Epithelial cell of esophagus (primary cell): ENCODE measurements at regions not wholly inside any gene's neighbourhood (a gene's known extent, or its start where the extent isn't known, plus 50 kb on each side); places are given as distances from the start of the nearest gene placed in this dataset.

ENCODE experiments used
- DNase-seq: peaks from one replicate; pipeline ENCODE4 v3.0.0; 2010; ENCODE audit warnings: low read depth
- H3K4me3 ChIP-seq: 2 replicates; pipeline ENCODE4 v1.5.1; 2011; ENCODE audit warnings: mild to moderate bottlenecking, low read length, control low read depth
- TF ChIP-seq, protein P1 (sequence below): IDR thresholded peaks from 2 replicates; pipeline ENCODE4 v1.5.1; 2011; ENCODE audit warnings: low read depth, mild to moderate bottlenecking, low read length, control low read depth, inconsistent platforms; ENCODE audit not compliant: insufficient read depth; ENCODE audit errors: missing control alignments

DNA sequence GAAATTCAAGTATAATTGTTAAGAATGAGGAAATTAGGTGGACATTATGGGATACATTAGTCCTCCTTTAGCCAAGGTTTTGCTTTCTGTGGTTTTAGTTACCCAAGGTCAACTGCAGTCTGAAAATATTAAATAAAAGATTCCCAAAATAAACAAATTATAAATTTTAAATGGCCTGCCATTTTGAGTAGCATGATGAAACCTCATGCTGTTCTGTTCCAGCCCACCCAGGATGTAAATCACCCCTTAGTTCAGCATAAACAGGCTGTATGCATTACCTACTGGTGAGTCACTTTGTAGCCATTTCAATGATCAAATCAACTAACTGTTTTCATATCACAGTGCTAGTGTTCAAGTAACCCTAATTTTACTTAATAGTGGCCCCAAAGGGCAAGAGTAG is 132.5 kb upstream of the LYPLAL1 start:
- H3K4me3 ChIP-seq: no peak overlapping the region
- TF ChIP-seq, protein P1, sequence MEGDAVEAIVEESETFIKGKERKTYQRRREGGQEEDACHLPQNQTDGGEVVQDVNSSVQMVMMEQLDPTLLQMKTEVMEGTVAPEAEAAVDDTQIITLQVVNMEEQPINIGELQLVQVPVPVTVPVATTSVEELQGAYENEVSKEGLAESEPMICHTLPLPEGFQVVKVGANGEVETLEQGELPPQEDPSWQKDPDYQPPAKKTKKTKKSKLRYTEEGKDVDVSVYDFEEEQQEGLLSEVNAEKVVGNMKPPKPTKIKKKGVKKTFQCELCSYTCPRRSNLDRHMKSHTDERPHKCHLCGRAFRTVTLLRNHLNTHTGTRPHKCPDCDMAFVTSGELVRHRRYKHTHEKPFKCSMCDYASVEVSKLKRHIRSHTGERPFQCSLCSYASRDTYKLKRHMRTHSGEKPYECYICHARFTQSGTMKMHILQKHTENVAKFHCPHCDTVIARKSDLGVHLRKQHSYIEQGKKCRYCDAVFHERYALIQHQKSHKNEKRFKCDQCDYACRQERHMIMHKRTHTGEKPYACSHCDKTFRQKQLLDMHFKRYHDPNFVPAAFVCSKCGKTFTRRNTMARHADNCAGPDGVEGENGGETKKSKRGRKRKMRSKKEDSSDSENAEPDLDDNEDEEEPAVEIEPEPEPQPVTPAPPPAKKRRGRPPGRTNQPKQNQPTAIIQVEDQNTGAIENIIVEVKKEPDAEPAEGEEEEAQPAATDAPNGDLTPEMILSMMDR: no peak
- peak; percentile 50 for DNase-seq

DNA sequence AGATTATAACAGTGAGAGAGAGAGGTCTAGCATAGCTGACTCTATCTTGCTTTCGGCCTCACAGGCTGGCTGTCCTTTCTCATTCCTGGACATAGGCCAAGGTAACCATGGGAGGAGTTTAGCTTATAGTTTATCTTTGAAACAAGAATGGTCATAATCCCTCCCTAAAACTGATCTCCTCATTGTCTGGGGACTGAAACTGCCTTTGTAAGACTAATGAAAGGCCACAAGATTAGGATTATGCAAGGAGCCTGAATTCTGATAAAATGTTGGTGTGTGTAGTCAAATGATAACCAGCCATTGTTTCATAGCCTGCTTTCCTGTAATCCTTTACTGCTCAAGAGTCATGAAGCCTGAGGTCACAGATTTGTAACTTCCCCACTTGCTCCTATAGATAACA is 131.9 kb upstream of the LYPLAL1 start:
- H3K4me3 ChIP-seq: no peak overlapping the region
- peak; percentile 1 for DNase-seq
- TF ChIP-seq, protein P1: no peak

DNA sequence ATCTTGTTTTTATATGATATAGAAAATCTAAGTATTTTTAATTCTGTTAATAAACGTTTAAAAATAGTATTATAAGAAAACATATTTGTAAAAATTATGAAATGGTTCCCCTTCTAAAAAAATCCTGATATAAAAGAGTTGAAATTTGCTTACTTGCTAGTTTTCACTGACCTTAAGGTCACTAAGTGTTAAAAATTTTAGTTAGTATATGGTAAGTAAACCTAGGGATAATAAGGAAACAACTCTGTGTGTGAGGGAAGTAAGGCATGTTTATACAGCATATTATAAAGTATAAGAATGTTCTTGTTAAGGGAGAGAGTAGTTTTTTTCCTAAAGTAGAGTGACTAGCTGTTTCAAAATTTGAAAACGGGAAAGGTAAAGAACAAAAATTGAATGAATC is 130.9 kb upstream of the LYPLAL1 start:
- TF ChIP-seq, protein P1: no peak
- DNase-seq: no peak
- no peak overlapping the region for H3K4me3 ChIP-seq

DNA sequence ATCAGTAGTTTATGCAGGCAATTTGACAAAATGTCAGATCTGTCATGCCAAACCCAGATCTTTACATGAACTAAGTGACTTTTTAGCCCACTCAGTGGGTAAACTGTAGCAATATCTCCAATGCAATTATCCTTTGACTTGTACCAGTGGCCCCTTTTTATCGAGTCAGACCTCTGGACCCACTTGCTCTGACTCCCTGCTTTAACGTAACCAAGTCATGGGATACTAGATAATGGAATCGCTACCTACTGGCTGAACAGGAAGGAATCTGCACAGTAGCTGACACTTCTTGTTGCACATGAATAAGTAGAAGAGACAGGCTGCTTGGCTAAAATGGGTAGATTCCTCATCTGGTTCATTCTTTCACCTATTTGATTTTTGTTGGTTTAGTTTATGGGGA is 128.4 kb upstream of the LYPLAL1 start:
- TF ChIP-seq, protein P1: no peak
- H3K4me3 ChIP-seq: no peak overlapping the region
- no peak for DNase-seq

DNA sequence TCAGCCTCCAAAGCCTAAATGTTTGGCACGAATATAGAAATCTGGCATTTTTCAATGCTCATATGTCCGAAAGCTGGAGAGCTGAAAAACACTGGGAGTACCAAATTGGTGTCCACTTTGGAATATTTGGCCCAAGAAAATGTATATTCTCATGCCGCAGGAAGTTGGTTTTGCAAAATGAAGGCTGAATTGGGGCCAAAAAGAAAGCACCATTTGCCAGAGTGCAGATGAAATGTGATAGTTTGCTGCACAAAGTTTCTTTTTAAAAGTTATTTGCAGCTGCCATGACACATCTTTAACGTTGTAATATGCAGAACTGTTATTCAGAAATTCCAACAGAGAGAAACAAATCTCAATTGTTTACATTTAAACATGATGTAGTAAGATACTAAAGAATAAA is 124.2 kb upstream of the LYPLAL1 start:
- H3K4me3 ChIP-seq: no peak overlapping the region
- TF ChIP-seq, protein P1: no peak
- no peak for DNase-seq

DNA sequence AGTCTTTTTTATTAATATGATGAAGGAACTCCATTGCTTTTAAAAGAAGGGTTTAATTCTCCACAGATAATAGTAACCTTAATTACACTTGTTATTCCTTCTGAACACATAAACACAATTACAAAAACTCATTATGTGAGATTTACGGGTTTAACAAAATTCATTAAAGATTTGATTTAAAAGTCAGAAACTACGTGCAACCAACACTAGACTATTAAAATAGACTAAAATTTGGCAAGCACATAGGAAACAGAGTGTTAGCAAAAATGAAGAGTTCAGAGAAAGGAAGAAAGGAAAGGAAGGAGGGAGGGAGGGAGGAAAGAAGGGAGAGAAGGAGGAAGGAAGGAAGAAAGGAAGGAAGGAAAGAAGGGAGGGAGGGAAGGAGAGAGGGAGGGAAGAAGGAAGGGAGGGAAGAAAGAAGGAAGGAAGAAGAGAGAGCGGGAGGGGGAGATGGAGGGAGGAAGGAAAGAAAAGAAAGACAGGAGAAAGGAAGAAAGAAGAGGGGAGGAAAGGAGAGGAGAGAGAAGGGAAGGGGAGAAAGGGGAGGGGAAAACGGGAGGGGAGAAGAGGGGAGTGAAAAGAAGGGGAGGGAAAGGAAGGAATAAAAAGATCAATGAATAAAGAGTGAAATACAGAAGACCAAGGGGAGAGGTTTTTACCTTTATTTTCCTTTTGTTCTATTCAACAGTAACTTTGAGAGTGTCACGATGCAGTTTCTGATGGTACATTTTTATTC is 123.4 kb upstream of the LYPLAL1 start:
- TF ChIP-seq, protein P1: no peak
- no peak overlapping the region for H3K4me3 ChIP-seq
- no peak for DNase-seq

DNA sequence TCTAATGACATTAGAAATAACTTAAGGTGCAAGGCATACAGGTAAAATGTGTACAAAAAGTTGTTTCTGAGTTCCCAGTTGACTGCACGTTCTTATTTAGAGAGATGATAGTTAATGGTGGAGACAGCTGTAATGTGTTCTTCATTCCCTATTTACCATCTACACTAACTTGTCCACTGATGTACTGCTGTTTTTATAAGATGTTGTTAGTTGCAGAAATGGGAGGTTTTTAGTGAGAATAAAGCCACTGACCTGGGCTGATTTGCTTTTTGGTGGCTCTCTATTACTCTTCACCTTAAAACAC is 122.9 kb upstream of the LYPLAL1 start:
- no peak overlapping the region for H3K4me3 ChIP-seq
- TF ChIP-seq, protein P1: no peak
- DNase-seq: no peak
